ENCODE measurements at regions not wholly inside any gene's neighbourhood (a gene's known extent, or its start where the extent isn't known, plus 50 kb on each side); places are given as distances from the start of the nearest gene placed in this dataset.

- TF ChIP-seq FOXO4 (CRISPR knock-in tag; IDR thresholded peaks at IDR 0.05) (no peak), GABPB2 (CRISPR knock-in tag; conservative IDR thresholded peaks at IDR 0.05) (no peak), ZFX (CRISPR knock-in tag; IDR thresholded peaks at IDR 0.05) (no peak), ZBTB8A (IDR thresholded peaks at IDR 0.05; ENCODE audit: partially characterized antibody) (no peak), ZBTB11 (CRISPR knock-in tag; IDR thresholded peaks at IDR 0.05) (no peak), DMBX1 (CRISPR knock-in tag; IDR thresholded peaks at IDR 0.05; ENCODE audit: borderline replicate concordance) (no peak), CBX1 (IDR thresholded peaks at IDR 0.05; ENCODE audit: low read depth) (no peak), MCM7 (IDR thresholded peaks at IDR 0.05) (no peak), FOXJ3 (CRISPR knock-in tag; IDR thresholded peaks at IDR 0.05) (no peak)
Measured at GRCh38 chr17:11001651-11002050, 163.8 kb upstream of the PIRT start (continued).
